GM18499 (cell line): ENCODE measurements at regions not wholly inside any gene's neighbourhood (a gene's known extent, or its start where the extent isn't known, plus 50 kb on each side); places are given as distances from the start of the nearest gene placed in this dataset.

Experiments used
- ATAC-seq: cut with Tn5 transposase; IDR thresholded peaks from one replicate; pipeline ENCODE4 v1.9.1; 2021; ENCODE audit warnings: moderate number of reproducible peaks; ENCODE audit not compliant: insufficient read depth, unreplicated experiment

DNA sequence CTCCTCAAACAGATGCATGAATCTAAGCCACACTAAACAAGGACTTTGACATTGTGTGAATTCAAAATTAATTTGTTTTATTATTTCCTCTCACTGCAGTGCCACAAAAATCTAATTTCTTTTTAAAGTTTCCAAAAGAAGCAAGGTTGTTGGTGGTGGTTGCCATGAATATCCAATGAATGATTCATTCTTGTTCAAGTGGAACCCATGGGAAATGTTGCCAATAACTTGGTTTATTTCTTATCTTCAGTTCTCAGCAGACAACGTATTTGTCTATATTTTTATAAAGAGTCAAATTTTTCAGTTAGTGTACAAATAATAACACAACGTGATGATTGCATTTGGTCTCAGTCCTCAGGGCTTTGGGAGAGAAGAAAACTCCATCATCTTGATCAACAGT lies 309.4 kb upstream of the NOCT start:
- no peak for ATAC-seq

DNA sequence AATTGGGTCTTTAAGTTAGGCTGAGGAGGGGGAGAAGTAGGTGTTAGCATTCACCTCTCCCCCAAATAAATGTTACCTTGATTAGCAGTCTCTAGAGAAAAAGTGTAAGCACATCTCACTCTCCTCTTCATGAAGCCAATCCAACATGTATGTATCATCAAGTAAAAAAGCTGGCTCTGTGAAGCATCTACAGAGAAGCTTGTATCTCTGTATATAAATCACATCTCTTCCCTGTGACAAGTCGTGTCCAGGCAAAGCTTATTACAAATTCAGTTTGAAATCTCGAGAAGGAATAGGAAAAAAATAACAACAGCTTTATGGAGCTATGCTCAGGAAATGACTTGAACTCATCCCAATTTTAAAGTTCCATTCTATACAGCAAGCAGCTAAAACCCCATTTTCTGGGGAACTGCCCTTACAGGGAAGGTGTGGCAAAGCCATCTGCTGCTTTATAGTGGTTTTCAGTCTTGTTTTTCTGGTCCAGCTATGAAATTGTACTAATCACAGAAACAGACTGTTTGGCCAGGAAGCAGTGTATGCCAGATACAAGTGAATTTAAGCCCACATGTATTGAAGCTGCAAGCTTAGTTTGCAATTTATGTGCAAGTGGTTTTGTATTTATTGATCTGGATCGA lies 313.3 kb upstream of the NOCT start:
- no peak for ATAC-seq

DNA sequence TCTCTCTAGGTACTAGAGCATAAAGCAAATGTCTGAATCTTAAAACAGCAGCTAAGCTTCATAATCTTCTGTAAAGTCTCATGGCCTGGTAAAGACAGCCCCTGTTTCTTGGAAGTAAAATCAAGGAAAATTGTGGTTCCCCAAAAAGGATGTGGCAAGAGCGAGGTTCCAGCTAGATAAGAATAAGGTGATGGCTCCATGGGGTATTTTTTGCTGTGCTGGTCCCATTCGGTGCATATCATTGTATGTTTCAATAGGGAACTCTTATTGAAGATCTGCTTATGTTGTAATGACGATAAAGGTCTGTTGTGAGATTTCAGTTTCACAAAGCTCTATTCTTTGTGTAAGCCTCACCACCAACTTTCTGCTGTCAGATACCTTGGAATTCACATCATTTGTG lies 316.9 kb upstream of the NOCT start:
- ATAC-seq: no peak

DNA sequence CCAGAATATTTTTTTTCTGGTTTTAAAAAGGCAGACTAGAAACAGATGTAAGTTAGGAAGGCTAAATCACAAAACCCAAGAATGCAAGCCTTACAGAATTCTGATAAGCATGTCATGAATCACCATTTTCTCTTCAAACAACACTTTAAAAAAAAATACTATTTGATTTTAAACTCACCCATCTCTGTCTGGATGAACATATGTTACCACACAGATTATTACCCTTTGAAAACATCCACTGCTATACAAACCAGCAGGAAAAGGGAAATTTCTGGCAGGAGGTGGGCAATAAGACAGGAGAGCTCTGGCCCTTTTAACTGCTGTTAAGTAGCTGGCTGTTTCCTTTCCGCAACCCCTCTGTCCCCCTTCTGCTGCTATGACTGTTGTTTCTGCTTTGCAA lies 317.7 kb upstream of the NOCT start:
- ATAC-seq: no peak

DNA sequence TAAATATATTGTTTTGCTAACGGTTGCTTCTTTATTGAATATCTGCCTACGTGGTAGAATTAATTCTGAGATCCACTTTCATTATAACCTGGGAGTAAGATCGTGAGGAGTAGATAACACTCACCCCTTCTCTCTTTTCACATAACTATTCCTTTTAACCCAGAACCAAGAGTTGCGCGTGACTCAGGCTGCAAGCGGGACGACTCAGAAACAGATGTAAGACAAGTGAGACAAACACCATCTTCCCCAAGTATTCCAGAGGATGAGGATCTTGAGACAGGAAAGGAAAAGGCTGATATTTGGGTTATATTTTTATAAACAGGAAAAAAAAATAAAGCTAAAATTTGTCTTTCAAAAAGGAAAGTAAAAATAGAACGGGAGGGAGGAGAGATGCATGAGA lies 318.8 kb upstream of the NOCT start:
- ATAC-seq: no peak

DNA sequence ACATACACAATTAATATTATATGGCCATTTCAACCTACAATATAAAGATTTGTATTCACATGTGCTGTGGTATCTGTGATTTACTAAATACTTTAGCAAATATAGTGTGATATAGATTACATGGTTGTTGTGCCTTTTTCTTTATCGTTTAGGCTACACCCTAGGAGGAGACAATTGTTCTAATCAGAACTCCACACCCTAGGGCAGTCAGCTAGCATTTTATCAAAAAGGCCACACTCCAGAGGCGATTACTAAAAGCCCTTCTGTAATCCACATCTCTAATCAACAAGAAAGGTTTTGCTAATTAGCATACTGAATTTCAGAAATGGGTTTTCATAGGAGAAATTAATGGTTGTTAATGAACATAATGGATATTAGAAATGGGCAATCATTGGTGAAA lies 319.5 kb upstream of the NOCT start:
- ATAC-seq: no peak

DNA sequence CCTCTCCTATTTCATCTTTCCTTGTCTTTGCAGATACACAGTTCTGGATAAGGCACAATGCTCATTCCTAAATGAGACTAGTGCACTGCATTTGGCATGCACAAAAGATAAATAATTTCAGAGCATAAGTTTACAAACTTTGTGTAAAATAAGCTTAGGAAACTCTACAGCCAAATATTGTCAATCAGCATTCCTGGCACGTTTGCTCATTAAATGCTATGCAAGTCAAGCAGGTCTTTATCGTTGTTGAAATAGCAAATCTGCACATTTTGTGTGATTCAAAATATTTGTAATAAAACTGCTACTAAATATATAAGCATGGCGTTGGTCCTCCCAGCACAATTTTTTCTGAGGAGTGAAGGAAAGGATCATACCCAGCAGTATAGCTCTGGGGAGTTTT lies 322.1 kb upstream of the NOCT start:
- ATAC-seq: no peak

DNA sequence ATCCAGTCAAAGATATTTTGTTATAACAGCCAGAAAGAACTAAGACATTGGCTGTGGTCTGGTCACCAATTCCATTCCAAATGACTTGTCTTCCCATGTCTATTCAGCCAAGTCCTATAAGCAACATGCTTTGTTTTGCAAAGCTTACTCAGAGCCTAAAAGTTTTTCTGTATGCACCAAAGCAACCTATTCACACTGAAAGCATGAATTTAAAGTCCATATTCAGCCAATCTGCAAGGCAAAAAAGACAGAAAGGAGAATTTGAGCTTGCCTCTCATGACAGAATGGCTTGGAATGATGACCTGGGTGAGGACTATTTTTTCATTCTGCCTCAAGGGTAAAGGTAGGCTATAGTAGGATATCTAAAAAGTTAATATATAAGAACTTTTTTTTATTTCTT lies 323.2 kb upstream of the NOCT start:
- no peak for ATAC-seq

DNA sequence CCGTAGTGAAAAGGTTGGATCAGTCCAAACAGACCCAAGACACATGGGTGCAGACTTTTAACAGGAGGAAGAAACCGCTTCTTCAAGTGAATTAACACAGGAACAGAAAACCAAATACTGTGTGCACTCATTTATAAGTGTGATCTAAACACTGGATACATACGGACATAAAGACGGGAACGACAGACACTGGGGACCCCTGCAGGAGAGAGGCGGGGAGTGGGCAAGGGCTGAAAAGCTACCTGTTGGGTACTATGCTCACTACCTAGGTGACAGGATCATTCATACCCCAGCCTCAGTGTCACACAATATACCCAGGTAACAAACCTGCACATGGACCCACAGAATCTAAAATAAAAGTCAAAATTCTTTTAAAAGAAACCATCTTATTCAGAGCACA lies 326.0 kb upstream of the NOCT start:
- no peak for ATAC-seq

DNA sequence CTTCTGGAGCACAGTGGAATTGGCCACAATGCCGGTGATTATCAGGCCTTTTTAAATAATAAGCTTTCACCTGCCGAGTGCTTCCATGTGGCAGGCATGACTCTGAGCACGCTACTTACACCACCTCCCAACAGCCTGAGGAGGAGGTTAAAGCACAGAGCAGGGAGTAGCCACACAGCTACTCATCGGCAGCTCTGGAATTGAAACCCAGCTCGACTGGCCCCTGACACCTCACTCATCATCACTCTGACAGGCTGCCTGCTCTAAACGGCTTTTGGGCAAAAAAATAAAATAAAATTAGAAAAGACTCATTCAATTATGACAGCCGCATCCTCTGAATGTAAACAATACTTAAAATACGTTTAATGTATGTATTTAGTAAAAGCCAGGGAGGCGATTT lies 326.4 kb upstream of the NOCT start:
- ATAC-seq: no peak

DNA sequence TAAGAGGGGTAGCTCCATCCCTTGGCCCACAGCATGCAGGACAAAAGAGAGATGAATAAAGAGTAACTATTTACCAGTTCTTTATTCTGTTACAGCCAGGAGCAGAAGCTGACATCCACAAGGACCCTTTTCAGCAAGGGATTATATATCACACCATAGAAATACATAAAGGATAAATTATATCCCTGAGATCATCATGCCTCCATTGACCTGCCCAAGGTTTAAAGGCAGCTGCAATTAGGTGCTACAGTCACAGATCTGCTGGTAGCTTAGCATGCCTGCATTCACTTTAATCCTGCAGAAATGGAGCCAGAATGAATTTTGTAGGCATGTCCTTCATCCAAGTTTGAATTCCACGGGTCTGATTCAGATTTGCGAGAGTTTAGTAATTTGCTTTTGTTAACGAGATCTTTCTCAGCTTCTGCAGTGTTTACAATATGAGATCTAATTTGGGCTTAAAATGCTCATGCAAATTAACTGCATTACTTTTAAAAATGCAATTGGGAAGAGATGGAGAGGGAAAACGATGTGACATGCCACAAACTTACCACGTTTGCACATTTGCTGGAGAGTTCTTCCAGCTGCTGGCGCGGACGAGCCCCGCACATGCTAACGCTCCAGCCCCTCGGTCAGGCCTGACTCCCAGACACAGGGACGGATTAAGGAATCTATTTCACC lies 327.0 kb upstream of the NOCT start:
- no peak for ATAC-seq

DNA sequence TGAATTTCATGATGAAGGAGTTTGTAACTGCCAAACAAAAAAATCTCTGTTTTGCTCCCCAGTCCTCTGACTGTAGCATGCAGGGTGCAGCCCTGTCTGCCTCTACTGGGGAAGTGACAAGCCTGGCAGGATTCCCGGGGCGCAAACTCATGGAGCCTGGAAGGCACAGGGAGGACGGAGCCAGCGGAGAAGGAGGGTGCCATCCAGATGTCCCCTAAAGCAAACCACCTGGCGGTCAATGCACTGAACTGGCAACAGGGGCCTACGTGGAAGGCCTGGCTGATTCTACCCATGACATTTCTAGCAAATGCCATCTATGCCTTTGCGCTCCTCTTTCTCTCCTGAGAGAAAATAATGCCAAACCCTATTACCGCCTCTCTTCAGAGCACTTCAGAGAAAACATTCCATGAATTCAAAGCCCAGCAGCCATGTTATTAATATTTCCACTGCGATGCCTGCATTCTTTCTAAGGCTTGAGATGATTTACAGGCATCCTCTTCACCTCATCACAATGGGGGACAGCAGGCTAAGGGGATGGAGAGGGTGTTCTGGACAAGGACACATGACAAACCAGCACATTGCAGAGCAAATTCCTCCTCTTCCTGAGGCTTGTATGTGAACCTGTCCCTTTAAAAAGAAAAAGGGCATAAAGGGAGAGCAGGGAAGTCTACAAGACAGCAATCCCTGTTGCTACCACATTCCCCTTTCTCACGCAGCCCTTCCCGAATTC lies 329.3 kb upstream of the NOCT start:
- ATAC-seq: no peak

DNA sequence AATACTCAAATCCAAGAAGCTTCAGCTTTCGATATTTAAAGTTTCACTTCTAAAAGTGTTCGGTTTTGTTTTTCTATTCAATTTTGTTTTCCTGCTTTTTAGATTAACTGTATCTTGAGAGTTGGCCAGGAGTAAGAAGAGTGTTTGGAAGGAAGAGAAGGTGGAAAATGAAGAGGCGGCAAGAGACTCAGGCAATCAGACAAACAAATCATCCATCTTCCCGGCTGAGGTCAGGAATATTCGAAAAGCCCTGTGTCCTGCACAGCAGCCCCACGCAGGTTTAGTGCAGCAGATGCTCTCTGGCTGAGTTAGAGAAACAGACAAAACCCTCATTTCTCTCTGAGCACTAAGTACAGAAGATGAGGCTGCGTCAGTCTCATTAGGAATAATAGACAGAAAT lies 330.3 kb upstream of the NOCT start:
- no peak for ATAC-seq

DNA sequence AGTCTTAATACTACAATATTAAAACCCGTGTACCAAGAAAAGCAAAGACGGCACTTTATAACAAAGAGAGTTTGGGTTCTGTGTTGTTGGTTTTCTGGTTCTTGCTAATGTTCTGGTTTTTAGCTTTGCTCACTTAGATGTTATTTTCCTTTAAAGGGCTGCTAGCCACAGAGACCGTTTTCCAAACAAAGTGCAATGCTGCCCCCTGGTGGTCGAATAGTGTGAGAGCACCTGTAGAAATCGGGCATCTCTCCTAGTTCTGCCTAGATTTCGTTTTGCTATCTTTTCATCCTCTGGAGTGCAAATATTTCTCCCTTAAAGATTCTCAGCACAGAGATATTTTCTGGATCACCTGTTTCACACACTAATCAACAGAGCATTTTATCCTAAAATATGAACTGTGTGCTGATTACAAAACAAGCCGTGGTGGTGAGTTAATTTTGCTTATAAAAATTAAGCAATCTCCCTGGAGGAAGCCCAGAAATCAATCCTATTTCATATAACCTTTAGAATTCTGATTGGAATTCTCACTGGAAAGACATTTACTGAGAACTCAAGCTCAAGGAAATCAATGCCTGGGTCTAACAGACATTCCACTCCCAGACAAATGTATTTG lies 334.5 kb upstream of the NOCT start:
- ATAC-seq: peak; percentile 58

DNA sequence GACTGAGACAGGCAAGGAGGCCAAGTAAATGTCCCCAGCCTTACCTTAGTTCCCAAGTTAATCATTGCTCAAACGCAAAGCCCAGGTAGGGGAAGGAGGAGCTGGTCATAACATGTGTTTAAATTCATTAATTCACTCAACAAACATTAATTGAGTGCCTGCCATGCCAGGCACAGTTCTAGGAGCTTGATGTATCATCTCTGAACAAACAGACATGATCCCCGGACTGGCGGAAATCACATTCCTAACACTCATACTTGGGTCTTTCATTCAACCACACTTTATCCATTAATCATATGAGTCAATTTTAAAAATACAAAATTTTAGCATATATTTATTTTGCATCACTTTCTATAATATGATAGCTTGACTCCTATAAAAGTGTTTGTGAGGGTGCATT lies 335.3 kb upstream of the NOCT start:
- no peak for ATAC-seq

DNA sequence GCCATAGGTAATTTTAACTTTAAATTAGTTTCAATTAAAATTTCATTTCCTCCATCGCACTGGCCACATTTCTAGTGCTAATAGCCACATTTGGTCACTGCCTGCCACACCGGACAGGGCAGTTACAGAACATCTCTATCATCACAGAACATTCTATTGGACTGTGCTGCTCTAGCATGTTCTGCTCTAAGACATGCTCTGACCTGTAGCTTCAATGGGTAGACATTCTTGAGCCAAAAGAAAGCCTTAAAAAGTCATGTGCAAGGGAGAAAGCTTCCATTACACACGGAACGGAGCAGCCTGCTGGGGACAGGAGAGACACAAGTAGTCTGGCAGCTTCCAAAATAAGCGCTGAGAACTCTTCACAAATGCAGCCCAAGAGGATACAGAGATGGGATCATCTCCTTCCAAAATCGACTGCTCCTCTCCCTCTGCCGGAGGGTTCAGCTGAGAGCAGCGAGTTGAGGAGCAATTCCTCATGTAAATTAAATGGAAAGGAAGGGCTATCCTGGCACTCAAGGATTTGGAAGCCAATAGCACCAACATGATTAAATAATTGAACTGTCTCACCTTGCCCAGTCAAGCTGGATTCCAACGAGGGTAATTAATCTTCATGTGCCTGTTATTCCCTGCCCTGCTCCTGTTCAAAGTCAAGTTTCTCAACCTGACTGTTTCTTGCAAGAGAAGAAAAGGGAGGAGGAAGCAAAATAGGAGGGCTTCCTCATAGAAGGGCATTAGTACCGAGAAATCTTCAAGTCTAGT lies 336.4 kb upstream of the NOCT start:
- ATAC-seq: no peak

DNA sequence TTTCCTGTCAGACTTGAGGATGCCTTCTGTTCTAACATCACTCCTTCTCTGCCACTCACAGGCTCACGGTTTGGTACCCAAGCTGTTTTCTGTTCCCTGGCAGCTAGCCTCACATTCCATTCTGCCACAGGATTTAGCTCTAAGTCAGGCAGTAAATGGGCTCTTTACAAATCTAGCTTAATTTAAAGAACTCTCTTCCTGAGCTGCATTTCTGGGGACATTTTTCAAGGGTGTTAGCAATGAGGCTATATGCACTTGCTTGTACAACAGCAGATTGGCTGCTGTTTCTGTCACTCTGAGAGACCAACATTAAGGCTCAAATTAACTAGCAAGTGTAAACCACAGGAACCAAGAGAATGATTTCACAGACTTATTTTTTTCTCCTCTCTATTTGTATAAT lies 337.8 kb upstream of the NOCT start:
- ATAC-seq: no peak

DNA sequence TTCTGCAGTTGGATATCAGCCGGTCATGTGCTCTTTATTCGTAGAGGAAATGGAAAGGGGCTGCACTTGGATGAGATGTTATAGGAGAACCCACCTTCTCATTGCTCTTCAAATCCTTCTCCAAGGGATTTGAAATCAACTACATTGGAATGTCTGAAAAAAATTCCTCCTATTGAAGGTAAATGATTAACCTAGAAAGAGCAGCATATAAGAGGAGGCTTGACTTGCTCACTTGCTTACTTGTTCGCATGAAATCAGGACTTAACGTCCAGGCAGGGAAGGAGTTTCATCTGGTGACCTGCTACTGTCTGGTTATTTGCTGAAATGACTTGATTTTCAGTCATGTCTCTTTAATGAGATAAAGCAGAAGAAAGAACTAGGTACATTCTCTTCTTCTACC lies 338.4 kb upstream of the NOCT start:
- no peak for ATAC-seq

DNA sequence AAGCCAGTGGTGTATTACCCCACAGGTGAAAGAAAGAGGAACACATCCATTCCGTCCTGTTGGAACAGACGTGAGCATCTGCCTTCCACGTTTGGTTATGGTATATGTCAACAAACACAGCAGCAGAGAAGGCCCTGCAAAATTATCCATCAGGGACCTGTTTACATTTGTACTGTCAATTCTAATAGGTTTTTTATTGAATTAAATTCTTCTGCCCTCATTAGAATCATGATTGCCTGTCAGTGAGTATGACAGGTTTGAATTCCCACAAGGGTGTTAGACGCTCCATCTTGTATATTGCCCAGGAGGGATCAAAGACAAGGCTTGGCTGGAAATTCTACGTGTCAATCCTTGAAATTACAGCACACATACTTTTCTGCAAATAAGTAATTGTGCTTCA lies 339.9 kb upstream of the NOCT start:
- no peak for ATAC-seq

DNA sequence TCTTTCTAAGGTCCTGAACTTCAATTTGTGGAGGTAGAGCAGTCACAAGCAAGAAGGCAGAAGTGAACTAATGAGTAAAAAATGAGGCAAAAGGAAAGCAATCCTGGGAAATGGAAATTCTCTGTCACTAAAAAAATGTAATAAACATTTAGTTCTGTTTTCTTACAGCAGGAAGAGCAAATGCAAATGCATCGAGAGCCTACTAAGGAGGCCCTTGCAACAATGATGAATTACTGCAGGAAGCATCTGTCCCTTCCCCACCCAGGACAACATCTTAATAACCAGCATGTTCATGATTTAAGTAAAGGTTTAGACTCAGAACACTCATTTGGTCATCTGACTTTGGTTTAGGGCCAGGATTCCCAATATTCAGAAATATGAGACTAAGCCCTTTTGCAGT lies 341.4 kb upstream of the NOCT start:
- ATAC-seq: no peak

DNA sequence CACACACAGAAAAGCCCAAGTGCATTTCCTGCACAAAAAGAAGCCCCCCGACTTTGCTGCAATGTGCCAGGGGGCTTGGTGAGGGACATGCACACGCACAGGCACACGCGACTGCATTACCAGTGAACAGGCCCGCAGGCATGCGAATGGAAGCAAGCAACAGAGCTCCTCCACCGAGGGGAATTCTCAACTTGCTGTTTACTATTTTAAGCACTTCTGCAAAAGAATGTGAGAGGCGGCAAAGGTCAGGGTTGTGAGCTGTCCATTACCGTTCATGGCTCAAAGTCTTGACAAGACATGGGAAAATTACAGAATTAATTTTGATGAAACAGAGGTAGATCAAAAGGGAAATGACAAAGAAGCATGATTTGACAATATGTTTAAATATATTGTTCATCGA lies 342.5 kb upstream of the NOCT start:
- no peak for ATAC-seq
